WTC11 (cell line): ENCODE measurements at regions not wholly inside any gene's neighbourhood (a gene's known extent, or its start where the extent isn't known, plus 50 kb on each side); places are given as distances from the start of the nearest gene placed in this dataset.

Experiments
- ATAC-seq: fragments of 200-7000 bp; cut with Tn5 transposase; 2 replicates; pipeline ENCODE4 v1.10.0; 2021; ENCODE audit warnings: mild to moderate bottlenecking, moderate library complexity
- CTCF ChIA-PET: fragments of 300-600 bp; sonication (Branson Sonifier 250); formaldehyde crosslinking; loops from one replicate; lab custom pipeline; 2021; ENCODE audit warnings: antibody characterized with exemption; lab: Charles Lee
- POLR2A ChIA-PET: fragments of 350-600 bp; sonication (Branson Sonifier 250); formaldehyde crosslinking; loops from one replicate; lab custom pipeline; 2021; ENCODE audit warnings: antibody characterized with exemption; lab: Charles Lee
- DNase-seq: peaks from one replicate; pipeline ENCODE4 v3.0.0; 2021; ENCODE audit warnings: low spot score
- H3K27ac Mint-ChIP-seq: 2 replicates; pipeline ENCODE4 v1.8.0; 2021; ENCODE audit warnings: mixed read lengths
- H3K27me3 Mint-ChIP-seq: 2 replicates; pipeline ENCODE4 v1.8.0; 2021; ENCODE audit warnings: low read depth, mild to moderate bottlenecking, moderate library complexity, mixed read lengths
- H3K36me3 Mint-ChIP-seq: 2 replicates; pipeline ENCODE4 v1.8.0; 2021; ENCODE audit warnings: mixed read lengths
- H3K4me1 Mint-ChIP-seq: 2 replicates; pipeline ENCODE4 v1.8.0; 2022; ENCODE audit warnings: mixed read lengths
- H3K4me3 Mint-ChIP-seq: 2 replicates; pipeline ENCODE4 v1.8.0; 2021; ENCODE audit warnings: mild to moderate bottlenecking, moderate library complexity, mixed read lengths
- H3K9me3 Mint-ChIP-seq: 2 replicates; pipeline ENCODE4 v1.8.0; 2021; ENCODE audit warnings: mixed read lengths
- ATF2 ChIP-seq: sonication (generic); formaldehyde crosslinking; IDR thresholded peaks from 2 replicates; pipeline ENCODE4 v1.8.1; 2022; ENCODE audit warnings: low read depth, missing genetic modification reagents, borderline replicate concordance
- ATF3 ChIP-seq: sonication (generic); formaldehyde crosslinking; conservative IDR thresholded peaks from 2 replicates; pipeline ENCODE4 v1.8.1; 2022; ENCODE audit warnings: mild to moderate bottlenecking, missing genetic modification reagents
- CDX4 ChIP-seq: fragments of 250-450 bp; sonication (Bioruptor Pico); IDR thresholded peaks from 2 replicates; pipeline ENCODE4 v1.9.0; 2021; ENCODE audit warnings: moderate library complexity, mild to moderate bottlenecking, inconsistent platforms, borderline replicate concordance
- E2F4 ChIP-seq: sonication (generic); formaldehyde crosslinking; IDR thresholded peaks from 2 replicates; pipeline ENCODE4 v1.8.1; 2022; ENCODE audit warnings: low read depth, mild to moderate bottlenecking, moderate library complexity, missing genetic modification reagents, borderline replicate concordance
- EMX1 ChIP-seq: fragments of 250-450 bp; sonication (Bioruptor Pico); IDR thresholded peaks from 2 replicates; pipeline ENCODE4 v1.8.0; 2021; ENCODE audit warnings: mild to moderate bottlenecking
- ETV6 ChIP-seq: sonication (generic); formaldehyde crosslinking; IDR thresholded peaks from 2 replicates; pipeline ENCODE4 v1.8.1; 2022; ENCODE audit warnings: mild to moderate bottlenecking, missing genetic modification reagents
- FOXJ3 ChIP-seq: sonication (generic); formaldehyde crosslinking; IDR thresholded peaks from 2 replicates; pipeline ENCODE4 v1.9.0; 2021; ENCODE audit warnings: missing genetic modification reagents, mild to moderate bottlenecking, borderline replicate concordance
- FOXK1 ChIP-seq: sonication (generic); formaldehyde crosslinking; IDR thresholded peaks from 2 replicates; pipeline ENCODE4 v1.8.0; 2022; ENCODE audit warnings: mild to moderate bottlenecking, moderate library complexity, missing genetic modification reagents
- HMGXB4 ChIP-seq: sonication (generic); formaldehyde crosslinking; IDR thresholded peaks from 2 replicates; pipeline ENCODE4 v1.8.1; 2023; ENCODE audit warnings: mild to moderate bottlenecking, moderate library complexity, missing genetic modification reagents
- MAX ChIP-seq: sonication (generic); formaldehyde crosslinking; IDR thresholded peaks from 2 replicates; pipeline ENCODE4 v1.8.0; 2022; ENCODE audit warnings: mild to moderate bottlenecking, missing genetic modification reagents
- MLX ChIP-seq: sonication (generic); formaldehyde crosslinking; IDR thresholded peaks from 2 replicates; pipeline ENCODE4 v1.8.1; 2023; ENCODE audit warnings: mild to moderate bottlenecking, missing genetic modification reagents, moderate library complexity
- MXD4 ChIP-seq: fragments of 250-450 bp; sonication (Bioruptor Pico); IDR thresholded peaks from 2 replicates; pipeline ENCODE4 v1.8.0; 2021; ENCODE audit warnings: mild to moderate bottlenecking, moderate library complexity, borderline replicate concordance
- NR1H2 ChIP-seq: sonication (generic); formaldehyde crosslinking; IDR thresholded peaks from 2 replicates; pipeline ENCODE4 v1.9.0; 2021; ENCODE audit warnings: mild to moderate bottlenecking, moderate library complexity, missing genetic modification reagents
- OVOL2 ChIP-seq: fragments of 250-450 bp; sonication (Bioruptor Pico); IDR thresholded peaks from 2 replicates; pipeline ENCODE4 v1.9.0; 2021; ENCODE audit warnings: mild to moderate bottlenecking, borderline replicate concordance
- SMAD4 ChIP-seq: sonication (generic); formaldehyde crosslinking; IDR thresholded peaks from 2 replicates; pipeline ENCODE4 v1.8.0; 2022; ENCODE audit warnings: mild to moderate bottlenecking, missing genetic modification reagents
- SP1 ChIP-seq: sonication (generic); formaldehyde crosslinking; conservative IDR thresholded peaks from 2 replicates; pipeline ENCODE4 v1.8.1; 2022; ENCODE audit warnings: missing genetic modification reagents
- TEAD4 ChIP-seq: sonication (generic); formaldehyde crosslinking; IDR thresholded peaks from 2 replicates; pipeline ENCODE4 v1.8.0; 2022; ENCODE audit warnings: mild to moderate bottlenecking, missing genetic modification reagents
- USF2 ChIP-seq: sonication (generic); formaldehyde crosslinking; IDR thresholded peaks from 2 replicates; pipeline ENCODE4 v1.8.1; 2023; ENCODE audit warnings: mild to moderate bottlenecking, missing genetic modification reagents, moderate library complexity
- ZBTB21 ChIP-seq: sonication (generic); formaldehyde crosslinking; IDR thresholded peaks from 2 replicates; pipeline ENCODE4 v1.8.1; 2023; ENCODE audit warnings: mild to moderate bottlenecking, missing genetic modification reagents, borderline replicate concordance
- ZBTB43 ChIP-seq: sonication (generic); formaldehyde crosslinking; IDR thresholded peaks from 2 replicates; pipeline ENCODE4 v1.8.1; 2023; ENCODE audit warnings: mild to moderate bottlenecking, missing genetic modification reagents
- ZNF121 ChIP-seq: sonication (generic); formaldehyde crosslinking; IDR thresholded peaks from 2 replicates; pipeline ENCODE4 v1.8.0; 2023; ENCODE audit warnings: missing genetic modification reagents
- ZNF281 ChIP-seq: sonication (generic); formaldehyde crosslinking; IDR thresholded peaks from 2 replicates; pipeline ENCODE4 v1.8.0; 2023; ENCODE audit warnings: mild to moderate bottlenecking, missing genetic modification reagents
- ZNF416 ChIP-seq: fragments of 250-450 bp; sonication (Bioruptor Pico); IDR thresholded peaks from 2 replicates; pipeline ENCODE4 v1.9.0; 2021; ENCODE audit warnings: mild to moderate bottlenecking, inconsistent platforms

GRCh38 chr3:43960448-43960840, 269.7 kb downstream of the ABHD5 start:
- Mint-ChIP-seq H3K27ac (no peak overlapping the region), H3K4me1 (peaks cover 44% of the 10 kb centered on the region), H3K36me3 (no peaks in the 10 kb centered on the region), H3K9me3 (no peaks in the 10 kb centered on the region), H3K4me3 (no peak overlapping the region), H3K27me3 (no peaks in the 10 kb centered on the region; the same call in none of the 2 replicates)
- POLR2A ChIA-PET: no interaction called here
- CTCF ChIA-PET: interaction anchor here (2.3 kb wide), 1 partner anchor 105 kb away, joined by 10 read pairs; no protein-coding TSS in a partner anchor
- ATAC-seq: no peak
- TF ChIP-seq ZNF121 (no peak), OVOL2 (CRISPR knock-in tag) (no peak), TEAD4 (CRISPR knock-in tag) (no peak), NR1H2 (CRISPR knock-in tag) (no peak), EMX1 (CRISPR knock-in tag) (no peak), HMGXB4 (CRISPR knock-in tag) (no peak), ZNF416 (CRISPR knock-in tag) (no peak), MAX (no peak), ZNF281 (no peak), SMAD4 (CRISPR knock-in tag) (no peak), ETV6 (no peak), USF2 (CRISPR knock-in tag) (no peak), FOXK1 (CRISPR knock-in tag) (no peak), MXD4 (CRISPR knock-in tag) (no peak), CDX4 (no peak), FOXJ3 (no peak), SP1 (CRISPR knock-in tag) (no peak), E2F4 (CRISPR knock-in tag) (no peak), MLX (no peak)
- DNase-seq: no peak

- Mint-ChIP-seq H3K9me3 (no peaks in the 10 kb centered on the region), H3K27ac (no peak overlapping the region), H3K4me1 (peaks cover 47% of the 10 kb centered on the region), H3K4me3 (no peak overlapping the region), H3K27me3 (no peaks in the 10 kb centered on the region; the same call in 1 of the 2 replicates), H3K36me3 (no peaks in the 10 kb centered on the region)
- CTCF ChIA-PET: no interaction called here
- ATAC-seq (no peak), DNase-seq (no peak)
- POLR2A ChIA-PET: no interaction called here
- TF ChIP-seq ZBTB43 (CRISPR knock-in tag) (no peak), CDX4 (no peak), ATF3 (CRISPR knock-in tag) (no peak), ZBTB21 (no peak), ATF2 (CRISPR knock-in tag) (no peak), FOXJ3 (no peak), EMX1 (CRISPR knock-in tag) (no peak), FOXK1 (CRISPR knock-in tag) (no peak)
Measured at GRCh38 chr3:43962043-43962442, 271.3 kb downstream of the ABHD5 start.
